ENCODE measurements at regions not wholly inside any gene's neighbourhood (a gene's known extent, or its start where the extent isn't known, plus 50 kb on each side); places are given as distances from the start of the nearest gene placed in this dataset.

- no peak for TF ChIP-seq CTCF (IDR thresholded peaks at IDR 0.05; ENCODE audit: low read depth, low read length)
- peak; percentile 47 to 90 for DNase-seq (ENCODE audit: low read depth in 2 of 2)
- H3K4me3 ChIP-seq (replicated peaks in 1 of 2; ENCODE audit: low read depth in 2 of 2, low read length in 2 of 2): no peak overlapping the region
Observed at GRCh38 chr15:39232512-39232911, 348.4 kb upstream of the THBS1 start.

- peak in 1 of 2 donors; percentile 60 for DNase-seq (ENCODE audit: low read depth in 2 of 2)
- H3K4me3 ChIP-seq (replicated peaks in 1 of 2; ENCODE audit: low read depth in 2 of 2, low read length in 2 of 2): no peak overlapping the region
- TF ChIP-seq CTCF (IDR thresholded peaks at IDR 0.05; ENCODE audit: low read depth, low read length): no peak
Observed at GRCh38 chr15:39235084-39235795, 345.6 kb upstream of the THBS1 start.

- no peak for DNase-seq (ENCODE audit: low read depth in 2 of 2)
- no peak for TF ChIP-seq CTCF (IDR thresholded peaks at IDR 0.05; ENCODE audit: low read depth, low read length)
- no peak overlapping the region for H3K4me3 ChIP-seq (replicated peaks in 1 of 2; ENCODE audit: low read depth in 2 of 2, low read length in 2 of 2)
Observed at GRCh38 chr15:39236375-39236774, 344.5 kb upstream of the THBS1 start.

- no peak for DNase-seq (ENCODE audit: low read depth in 2 of 2)
- H3K4me3 ChIP-seq (replicated peaks in 1 of 2; ENCODE audit: low read depth in 2 of 2, low read length in 2 of 2): no peak overlapping the region
- TF ChIP-seq CTCF (IDR thresholded peaks at IDR 0.05; ENCODE audit: low read depth, low read length): no peak
Observed at GRCh38 chr15:39238443-39238842, 342.4 kb upstream of the THBS1 start.

GRCh38 chr15:39239562-39239961 is 341.3 kb upstream of the THBS1 start:
- TF ChIP-seq CTCF (IDR thresholded peaks at IDR 0.05; ENCODE audit: low read depth, low read length): no peak
- DNase-seq (ENCODE audit: low read depth in 2 of 2): peak; percentile 3 to 61
- H3K4me3 ChIP-seq (replicated peaks in 1 of 2; ENCODE audit: low read depth in 2 of 2, low read length in 2 of 2): no peak overlapping the region

GRCh38 chr15:39242345-39242744 is 338.5 kb upstream of the THBS1 start:
- DNase-seq (ENCODE audit: low read depth in 2 of 2): peak; percentile 63 to 79
- TF ChIP-seq CTCF (IDR thresholded peaks at IDR 0.05; ENCODE audit: low read depth, low read length): no peak
- H3K4me3 ChIP-seq (replicated peaks in 1 of 2; ENCODE audit: low read depth in 2 of 2, low read length in 2 of 2): no peak overlapping the region

- H3K4me3 ChIP-seq (replicated peaks in 1 of 2; ENCODE audit: low read depth in 2 of 2, low read length in 2 of 2): no peak overlapping the region
- TF ChIP-seq CTCF (IDR thresholded peaks at IDR 0.05; ENCODE audit: low read depth, low read length): no peak
- peak in 1 of 2 donors; percentile 28 for DNase-seq (ENCODE audit: low read depth in 2 of 2)
Observed at GRCh38 chr15:39243396-39243795, 337.5 kb upstream of the THBS1 start.

All from cardiac fibroblast (primary cell).